ENCODE measurements at regions not wholly inside any gene's neighbourhood (a gene's known extent, or its start where the extent isn't known, plus 50 kb on each side); places are given as distances from the start of the nearest gene placed in this dataset.

DNA sequence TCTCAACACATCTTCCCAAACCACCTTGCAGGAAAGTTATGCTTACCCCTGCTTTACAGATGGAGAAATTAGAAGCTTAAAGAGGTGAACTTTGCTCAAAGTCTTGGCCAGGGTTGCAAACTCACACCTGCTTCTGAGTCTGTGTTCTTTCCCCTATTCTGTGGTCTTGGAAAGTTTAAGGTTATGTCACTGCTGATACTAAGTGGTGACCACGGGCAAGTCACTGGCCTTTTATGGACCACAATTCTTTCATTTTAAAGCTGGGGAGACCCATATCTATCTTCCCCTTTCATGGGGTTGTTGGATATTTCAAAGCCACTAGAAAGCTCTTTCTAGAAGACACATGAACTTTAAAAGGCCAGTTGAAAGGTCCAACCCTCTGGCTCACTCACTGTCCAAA lies 95.4 kb upstream of the KLF4 start:
- H3K4me3 ChIP-seq (ENCODE audit: low read length) = no peak overlapping the region
- TF ChIP-seq EZH2phosphoT487 (IDR thresholded peaks at IDR 0.05; ENCODE audit: low read depth) = no peak
- TF ChIP-seq, protein P1, sequence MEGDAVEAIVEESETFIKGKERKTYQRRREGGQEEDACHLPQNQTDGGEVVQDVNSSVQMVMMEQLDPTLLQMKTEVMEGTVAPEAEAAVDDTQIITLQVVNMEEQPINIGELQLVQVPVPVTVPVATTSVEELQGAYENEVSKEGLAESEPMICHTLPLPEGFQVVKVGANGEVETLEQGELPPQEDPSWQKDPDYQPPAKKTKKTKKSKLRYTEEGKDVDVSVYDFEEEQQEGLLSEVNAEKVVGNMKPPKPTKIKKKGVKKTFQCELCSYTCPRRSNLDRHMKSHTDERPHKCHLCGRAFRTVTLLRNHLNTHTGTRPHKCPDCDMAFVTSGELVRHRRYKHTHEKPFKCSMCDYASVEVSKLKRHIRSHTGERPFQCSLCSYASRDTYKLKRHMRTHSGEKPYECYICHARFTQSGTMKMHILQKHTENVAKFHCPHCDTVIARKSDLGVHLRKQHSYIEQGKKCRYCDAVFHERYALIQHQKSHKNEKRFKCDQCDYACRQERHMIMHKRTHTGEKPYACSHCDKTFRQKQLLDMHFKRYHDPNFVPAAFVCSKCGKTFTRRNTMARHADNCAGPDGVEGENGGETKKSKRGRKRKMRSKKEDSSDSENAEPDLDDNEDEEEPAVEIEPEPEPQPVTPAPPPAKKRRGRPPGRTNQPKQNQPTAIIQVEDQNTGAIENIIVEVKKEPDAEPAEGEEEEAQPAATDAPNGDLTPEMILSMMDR (IDR thresholded peaks at IDR 0.05; ENCODE audit: low read depth, low read length) = no peak
- no peak overlapping the region for H3K9ac ChIP-seq (ENCODE audit: low read length)
- H2AFZ ChIP-seq (ENCODE audit: low read depth, low read length) = no peak overlapping the region
- no peaks in the 10 kb centered on the region for H3K4me1 ChIP-seq (ENCODE audit: low read length)
- no peaks in the 10 kb centered on the region for H3K9me3 ChIP-seq (ENCODE audit: insufficient read depth, low read length)
- no peak overlapping the region for H3K27ac ChIP-seq (ENCODE audit: low read length)
- no peak overlapping the region for H3K4me2 ChIP-seq (ENCODE audit: low read length)
- no peaks in the 10 kb centered on the region for H3K79me2 ChIP-seq (ENCODE audit: low read length)
- no peaks in the 10 kb centered on the region for H3K36me3 ChIP-seq (replicated peaks; ENCODE audit: low read depth, low read length)
- no peaks in the 10 kb centered on the region for H4K20me1 ChIP-seq (ENCODE audit: insufficient read depth, low read length)
- H3K27me3 ChIP-seq (ENCODE audit: low read depth, low read length) = no peaks in the 10 kb centered on the region; the same call in 1 of the 2 replicates

DNA sequence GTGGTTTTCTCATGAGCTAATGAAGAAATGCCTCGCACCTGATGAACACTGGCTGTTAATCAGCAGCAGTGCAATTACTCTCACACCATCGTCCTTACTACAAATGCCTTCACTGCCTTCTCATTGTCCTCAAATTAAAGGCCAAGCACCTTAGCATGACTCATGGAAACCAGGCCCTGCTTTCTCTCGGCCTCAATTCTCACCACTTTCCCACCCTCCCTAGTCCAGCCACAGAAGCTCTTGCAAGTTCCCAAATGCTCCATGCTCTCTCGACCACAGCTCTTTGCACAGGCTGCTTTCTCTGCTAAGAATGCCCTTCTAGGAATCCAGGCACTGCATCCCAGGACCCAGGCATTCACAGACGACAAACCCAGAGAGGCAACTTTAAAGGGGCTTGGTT lies 94.6 kb upstream of the KLF4 start:
- H3K4me3 ChIP-seq (ENCODE audit: low read length) = no peak overlapping the region
- no peaks in the 10 kb centered on the region for H3K9me3 ChIP-seq (ENCODE audit: insufficient read depth, low read length)
- no peak overlapping the region for H2AFZ ChIP-seq (ENCODE audit: low read depth, low read length)
- no peak overlapping the region for H3K4me2 ChIP-seq (ENCODE audit: low read length)
- H3K4me1 ChIP-seq (ENCODE audit: low read length) = no peaks in the 10 kb centered on the region
- no peaks in the 10 kb centered on the region for H4K20me1 ChIP-seq (ENCODE audit: insufficient read depth, low read length)
- H3K36me3 ChIP-seq (replicated peaks; ENCODE audit: low read depth, low read length) = no peaks in the 10 kb centered on the region
- no peaks in the 10 kb centered on the region; the same call in 1 of the 2 replicates for H3K27me3 ChIP-seq (ENCODE audit: low read depth, low read length)
- H3K79me2 ChIP-seq (ENCODE audit: low read length) = no peaks in the 10 kb centered on the region
- H3K27ac ChIP-seq (ENCODE audit: low read length) = no peak overlapping the region
- H3K9ac ChIP-seq (ENCODE audit: low read length) = no peak overlapping the region
- no peak for TF ChIP-seq EZH2phosphoT487 (IDR thresholded peaks at IDR 0.05; ENCODE audit: low read depth)
- TF ChIP-seq, protein P1 (IDR thresholded peaks at IDR 0.05; ENCODE audit: low read depth, low read length) = no peak

DNA sequence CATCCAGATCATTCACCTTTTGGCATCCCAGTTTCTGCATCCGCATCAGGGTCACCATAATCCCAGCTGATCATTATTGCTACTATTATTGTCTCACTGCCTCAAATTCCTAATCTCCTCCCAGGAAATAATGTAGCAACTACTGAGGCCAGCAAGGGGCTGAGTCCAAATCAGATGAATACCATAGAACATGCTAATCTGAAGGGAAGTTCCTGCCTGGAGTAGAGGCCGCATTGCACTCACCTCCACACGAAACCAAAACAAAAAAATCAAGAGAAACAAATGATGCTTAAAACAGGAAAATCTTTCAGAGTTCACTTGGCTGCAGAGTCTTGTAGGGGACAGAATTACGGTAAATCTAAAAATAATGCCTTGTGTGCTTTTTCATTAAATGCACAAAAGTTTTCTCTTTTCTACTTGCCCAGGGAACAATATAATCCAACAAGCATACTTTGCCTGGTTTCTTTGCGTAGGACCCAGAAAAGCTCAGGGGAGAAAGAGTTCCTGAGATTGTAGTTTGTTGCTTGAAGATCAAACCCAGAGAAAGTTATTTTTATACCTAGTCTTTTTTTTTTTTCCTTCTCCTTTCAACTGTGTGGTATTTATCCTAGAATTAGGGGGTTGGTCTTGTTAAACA lies 87.7 kb upstream of the KLF4 start:
- Histone ChIP-seq H2AFZ (ENCODE audit: low read depth, low read length) (no peak overlapping the region), H3K9me3 (ENCODE audit: insufficient read depth, low read length) (no peaks in the 10 kb centered on the region), H3K4me1 (ENCODE audit: low read length) (no peaks in the 10 kb centered on the region), H3K9ac (ENCODE audit: low read length) (no peak overlapping the region), H3K4me2 (ENCODE audit: low read length) (no peak overlapping the region), H3K27me3 (ENCODE audit: low read depth, low read length) (no peaks in the 10 kb centered on the region), H3K4me3 (ENCODE audit: low read length) (no peak overlapping the region), H3K79me2 (ENCODE audit: low read length) (no peaks in the 10 kb centered on the region), H3K27ac (ENCODE audit: low read length) (no peak overlapping the region), H3K36me3 (replicated peaks; ENCODE audit: low read depth, low read length) (no peaks in the 10 kb centered on the region), H4K20me1 (ENCODE audit: insufficient read depth, low read length) (no peaks in the 10 kb centered on the region)
- TF ChIP-seq, protein P1 (IDR thresholded peaks at IDR 0.05; ENCODE audit: low read depth, low read length) = no peak
- TF ChIP-seq EZH2phosphoT487 (IDR thresholded peaks at IDR 0.05; ENCODE audit: low read depth) = no peak

DNA sequence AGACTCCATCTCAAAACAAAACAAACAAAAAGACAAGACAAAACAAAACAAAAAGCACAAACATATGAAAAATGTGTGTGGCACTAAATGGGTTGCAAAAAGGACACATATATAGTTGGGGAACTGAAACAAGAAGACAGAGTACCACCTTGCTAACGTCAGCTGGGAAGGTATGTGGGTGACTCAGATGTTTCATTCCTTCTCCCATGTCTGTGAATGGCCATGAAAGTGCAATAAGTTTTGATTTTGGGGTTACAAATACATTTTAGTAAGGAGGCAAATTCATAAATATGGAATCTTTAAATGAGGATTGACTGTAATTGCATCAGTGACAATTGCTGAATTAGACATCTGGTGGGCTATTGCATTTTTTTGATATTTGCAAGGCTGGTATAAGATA lies 81.6 kb upstream of the KLF4 start:
- H4K20me1 ChIP-seq (ENCODE audit: insufficient read depth, low read length) = no peaks in the 10 kb centered on the region
- H2AFZ ChIP-seq (ENCODE audit: low read depth, low read length) = no peak overlapping the region
- H3K4me2 ChIP-seq (ENCODE audit: low read length) = no peak overlapping the region
- no peak overlapping the region for H3K9ac ChIP-seq (ENCODE audit: low read length)
- H3K4me1 ChIP-seq (ENCODE audit: low read length) = no peaks in the 10 kb centered on the region
- H3K9me3 ChIP-seq (ENCODE audit: insufficient read depth, low read length) = no peaks in the 10 kb centered on the region
- no peaks in the 10 kb centered on the region for H3K79me2 ChIP-seq (ENCODE audit: low read length)
- TF ChIP-seq, protein P1 (IDR thresholded peaks at IDR 0.05; ENCODE audit: low read depth, low read length) = no peak
- no peak for TF ChIP-seq EZH2phosphoT487 (IDR thresholded peaks at IDR 0.05; ENCODE audit: low read depth)
- no peaks in the 10 kb centered on the region for H3K36me3 ChIP-seq (replicated peaks; ENCODE audit: low read depth, low read length)
- no peak overlapping the region for H3K27ac ChIP-seq (ENCODE audit: low read length)
- no peaks in the 10 kb centered on the region for H3K27me3 ChIP-seq (ENCODE audit: low read depth, low read length)
- no peak overlapping the region for H3K4me3 ChIP-seq (ENCODE audit: low read length)
